Trophoblast cell (in vitro differentiated cells and primary cell): ENCODE measurements at regions not wholly inside any gene's neighbourhood (a gene's known extent, or its start where the extent isn't known, plus 50 kb on each side); places are given as distances from the start of the nearest gene placed in this dataset.

Experiments
- DNase-seq, 2 donors: peaks; one replicate each; pipeline ENCODE4 v3.0.0-alpha.2; 2016
- H2AFZ ChIP-seq: 2 replicates; pipeline ENCODE4 v1.6.1; 2013; ENCODE audit warnings: low read length, moderate library complexity, mild to moderate bottlenecking; ENCODE audit not compliant: insufficient read depth, poor library complexity
- H2AK5ac ChIP-seq: 2 replicates; pipeline ENCODE4 v1.6.1; 2013; ENCODE audit warnings: mild to moderate bottlenecking, low read length
- H2BK120ac ChIP-seq: 2 replicates; pipeline ENCODE4 v1.6.1; 2013; ENCODE audit warnings: low read length, mild to moderate bottlenecking, moderate library complexity; ENCODE audit not compliant: insufficient read depth, poor library complexity
- H2BK12ac ChIP-seq: 2 replicates; pipeline ENCODE4 v1.6.1; 2013; ENCODE audit warnings: mild to moderate bottlenecking, low read length, moderate library complexity
- H2BK5ac ChIP-seq: 2 replicates; pipeline ENCODE4 v1.6.1; 2013; ENCODE audit warnings: low read length, low read depth, moderate library complexity, mild to moderate bottlenecking; ENCODE audit not compliant: poor library complexity
- H3K14ac ChIP-seq: 2 replicates; pipeline ENCODE4 v1.6.1; 2013; ENCODE audit warnings: mild to moderate bottlenecking, low read length
- H3K18ac ChIP-seq: 2 replicates; pipeline ENCODE4 v1.6.1; 2013; ENCODE audit warnings: mild to moderate bottlenecking, low read length
- H3K23ac ChIP-seq: 2 replicates; pipeline ENCODE4 v1.6.1; 2013; ENCODE audit warnings: low read length
- H3K27ac ChIP-seq: 2 replicates; pipeline ENCODE4 v1.5.1; 2013; ENCODE audit warnings: low read depth, mild to moderate bottlenecking, inconsistent platforms, low read length, moderate library complexity
- H3K27me3 ChIP-seq: 2 replicates; pipeline ENCODE4 v1.6.1; 2013; ENCODE audit warnings: inconsistent platforms, mild to moderate bottlenecking, low read length, moderate library complexity; ENCODE audit not compliant: insufficient read depth
- H3K36me3 ChIP-seq, 2 experiments: 1 replicate in 1 of 2; 2 replicates in 1 of 2; pipeline ENCODE4 v1.6.1; 2013; ENCODE audit warnings: low read length in 2 of 2, mild to moderate bottlenecking in 2 of 2, moderate library complexity in 1 of 2; ENCODE audit not compliant: insufficient read depth in 2 of 2, control insufficient read depth in 1 of 2
- H3K4ac ChIP-seq: 2 replicates; pipeline ENCODE4 v1.6.1; 2013; ENCODE audit warnings: low read depth, mild to moderate bottlenecking, low read length, moderate library complexity
- H3K4me1 ChIP-seq, 2 experiments: 1 replicate in 1 of 2; 2 replicates in 1 of 2; pipeline ENCODE4 v1.6.1; 2013; ENCODE audit warnings: low read length in 2 of 2, mild to moderate bottlenecking in 2 of 2, moderate library complexity in 1 of 2; ENCODE audit not compliant: insufficient read depth in 2 of 2, control insufficient read depth in 1 of 2
- H3K4me2 ChIP-seq: 2 replicates; pipeline ENCODE4 v1.6.1; 2013; ENCODE audit warnings: inconsistent platforms, mild to moderate bottlenecking, low read length, moderate library complexity
- H3K4me3 ChIP-seq: 2 replicates; pipeline ENCODE4 v1.5.1; 2013; ENCODE audit warnings: mild to moderate bottlenecking, low read depth, low read length, inconsistent platforms
- H3K79me1 ChIP-seq: one replicate; pipeline ENCODE4 v1.6.1; 2013; ENCODE audit warnings: low read length
- H3K79me2 ChIP-seq: 2 replicates; pipeline ENCODE4 v1.6.1; 2013; ENCODE audit warnings: low read length, mild to moderate bottlenecking; ENCODE audit not compliant: control insufficient read depth, insufficient read depth, poor library complexity
- H3K9ac ChIP-seq: 2 replicates; pipeline ENCODE4 v1.6.1; 2013; ENCODE audit warnings: mild to moderate bottlenecking, low read length
- H3K9me3 ChIP-seq: 2 replicates; pipeline ENCODE4 v1.6.1; 2013; ENCODE audit warnings: low read depth, mild to moderate bottlenecking, control low read depth, inconsistent platforms, low read length; ENCODE audit not compliant: insufficient read depth
- H4K12ac ChIP-seq: 2 replicates; pipeline ENCODE4 v1.6.1; 2013; ENCODE audit warnings: low read depth, mild to moderate bottlenecking, low read length, moderate library complexity
- H4K8ac ChIP-seq: 2 replicates; pipeline ENCODE4 v1.6.1; 2013; ENCODE audit warnings: low read depth, mild to moderate bottlenecking, low read length, moderate library complexity
- H4K91ac ChIP-seq: one replicate; pipeline ENCODE4 v1.6.1; 2013; ENCODE audit warnings: low read depth, mild to moderate bottlenecking, low read length, moderate library complexity
- WGBS: extraction: QIAGEN DNeasy Blood & Tissue Kit; methylation state at CpG from one replicate; pipeline ENCODE4 v1.1.7; 2013; ENCODE audit warnings: missing lambda C conversion rate; ENCODE audit not compliant: insufficient read length, insufficient coverage; ENCODE audit errors: extremely low coverage; 5-methylcytosine and 5-hydroxymethylcytosine counted together

DNA sequence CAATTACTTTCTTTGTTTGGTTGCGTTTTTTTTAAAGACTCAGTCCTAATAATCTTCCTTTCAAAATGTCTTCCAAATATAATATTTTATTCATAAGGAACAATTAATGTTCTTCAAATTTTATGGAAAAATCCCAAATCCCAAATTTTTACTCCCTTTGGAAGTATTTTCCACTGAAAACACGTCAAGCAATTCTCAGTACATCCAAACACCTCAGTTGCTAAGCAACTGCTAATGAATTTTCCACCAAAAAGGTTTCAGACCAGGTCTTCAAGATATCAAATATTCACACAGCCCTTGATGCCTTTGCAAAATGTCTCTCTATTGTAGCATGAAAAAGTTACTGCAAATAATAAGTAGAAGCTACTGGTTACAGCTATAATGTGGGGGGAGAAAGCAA, 140.1 kb downstream of the DSEL start:
- no peak overlapping the region for H4K12ac ChIP-seq
- WGBS, result no CpG with 5 or more reads among the region's 2 CpGs
- H4K91ac ChIP-seq, result no peak overlapping the region
- H3K14ac ChIP-seq, result no peak overlapping the region
- no peak overlapping the region for H3K18ac ChIP-seq
- H2AK5ac ChIP-seq, result no peak overlapping the region
- H2BK5ac ChIP-seq, result no peak overlapping the region
- no peak overlapping the region for H3K9ac ChIP-seq
- no peak overlapping the region for H2AFZ ChIP-seq
- no peak overlapping the region for H4K8ac ChIP-seq
- no peaks in the 10 kb centered on the region for H3K79me1 ChIP-seq
- no peak overlapping the region for H3K4me2 ChIP-seq
- no peaks in the 10 kb centered on the region for H3K27me3 ChIP-seq
- H3K4ac ChIP-seq, result no peak overlapping the region
- H3K36me3 ChIP-seq, result no peaks in the 10 kb centered on the region
- no peak overlapping the region for H3K23ac ChIP-seq
- no peak for DNase-seq
- no peak overlapping the region for H2BK120ac ChIP-seq
- no peak overlapping the region for H2BK12ac ChIP-seq
- peaks cover 0 to 3% of the 10 kb centered on the region in 2 experiments for H3K4me1 ChIP-seq
- no peaks in the 10 kb centered on the region for H3K9me3 ChIP-seq
- H3K4me3 ChIP-seq, result no peak overlapping the region
- H3K79me2 ChIP-seq, result no peaks in the 10 kb centered on the region
- H3K27ac ChIP-seq, result no peak overlapping the region

DNA sequence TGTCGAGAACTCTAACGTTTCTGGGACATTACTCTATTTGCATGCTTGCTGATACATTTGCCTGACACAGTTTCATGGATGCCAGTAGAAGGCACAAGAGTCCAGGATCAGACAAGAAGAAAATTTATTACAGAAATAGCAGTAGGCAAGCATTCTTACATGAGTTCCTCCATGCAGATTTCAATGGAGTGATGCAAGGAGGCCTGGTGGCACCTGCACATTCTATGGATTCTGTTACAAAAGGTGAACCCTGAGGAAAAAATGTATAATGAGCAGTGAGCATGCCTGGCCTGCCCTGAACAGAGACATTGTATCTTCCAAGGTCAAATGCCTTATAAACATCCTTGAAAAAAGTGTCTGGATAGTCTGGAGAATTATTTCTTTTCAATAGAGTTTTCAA, 142.9 kb downstream of the DSEL start:
- H3K4me3 ChIP-seq, result no peak overlapping the region
- H3K23ac ChIP-seq, result no peak overlapping the region
- WGBS, result no CpG with 5 or more reads among the region's 2 CpGs
- no peaks in the 10 kb centered on the region for H3K9me3 ChIP-seq
- H2BK12ac ChIP-seq, result no peak overlapping the region
- peak; percentile 89 to 91 for DNase-seq
- H3K27me3 ChIP-seq, result no peaks in the 10 kb centered on the region
- H4K91ac ChIP-seq, result no peak overlapping the region
- no peaks in the 10 kb centered on the region for H3K4me1 ChIP-seq
- no peak overlapping the region for H4K12ac ChIP-seq
- no peaks in the 10 kb centered on the region for H3K79me2 ChIP-seq
- no peaks in the 10 kb centered on the region for H3K36me3 ChIP-seq
- no peak overlapping the region for H4K8ac ChIP-seq
- no peak overlapping the region for H3K4me2 ChIP-seq
- no peak overlapping the region for H2AFZ ChIP-seq
- no peak overlapping the region for H2BK120ac ChIP-seq
- no peak overlapping the region for H3K18ac ChIP-seq
- H3K79me1 ChIP-seq, result no peaks in the 10 kb centered on the region
- no peak overlapping the region for H2BK5ac ChIP-seq
- H3K14ac ChIP-seq, result no peak overlapping the region
- no peak overlapping the region for H2AK5ac ChIP-seq
- H3K27ac ChIP-seq, result no peak overlapping the region
- no peak overlapping the region for H3K9ac ChIP-seq
- H3K4ac ChIP-seq, result no peak overlapping the region

DNA sequence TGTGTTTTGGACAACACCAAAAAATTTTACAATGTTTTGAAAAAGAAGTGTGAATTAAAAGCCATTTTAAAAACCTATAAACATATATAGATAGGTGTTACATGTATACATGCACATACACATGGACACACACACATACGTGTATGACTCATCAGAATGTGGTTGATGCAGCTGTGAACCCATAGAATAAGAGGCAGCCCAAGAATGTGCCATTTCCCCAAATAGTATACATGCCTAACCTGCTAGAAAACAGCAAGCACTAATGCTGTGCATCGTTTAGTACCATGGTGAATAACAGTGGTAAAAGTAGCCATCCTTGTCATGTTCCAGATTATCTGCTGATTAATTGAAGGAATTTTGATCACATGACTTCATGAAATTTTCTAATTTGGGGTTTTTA, 149.0 kb downstream of the DSEL start:
- DNase-seq, result peak; percentile 23 to 73
- no peak overlapping the region for H4K8ac ChIP-seq
- H2BK120ac ChIP-seq, result no peak overlapping the region
- H3K79me1 ChIP-seq, result no peaks in the 10 kb centered on the region
- no peak overlapping the region for H4K12ac ChIP-seq
- H4K91ac ChIP-seq, result no peak overlapping the region
- H3K27ac ChIP-seq, result no peak overlapping the region
- H3K9ac ChIP-seq, result no peak overlapping the region
- no peak overlapping the region for H3K4me2 ChIP-seq
- no peak overlapping the region for H3K4me3 ChIP-seq
- no peak overlapping the region for H3K18ac ChIP-seq
- peaks cover 0 to 2% of the 10 kb centered on the region in 2 experiments for H3K4me1 ChIP-seq
- H3K14ac ChIP-seq, result no peak overlapping the region
- no peaks in the 10 kb centered on the region for H3K79me2 ChIP-seq
- no peaks in the 10 kb centered on the region for H3K9me3 ChIP-seq
- no peak overlapping the region for H2AK5ac ChIP-seq
- no peak overlapping the region for H2BK12ac ChIP-seq
- H2AFZ ChIP-seq, result no peak overlapping the region
- no CpG with 5 or more reads among the region's 2 CpGs for WGBS
- H3K4ac ChIP-seq, result no peak overlapping the region
- no peak overlapping the region for H3K23ac ChIP-seq
- H3K36me3 ChIP-seq, result no peaks in the 10 kb centered on the region
- no peaks in the 10 kb centered on the region for H3K27me3 ChIP-seq
- no peak overlapping the region for H2BK5ac ChIP-seq

DNA sequence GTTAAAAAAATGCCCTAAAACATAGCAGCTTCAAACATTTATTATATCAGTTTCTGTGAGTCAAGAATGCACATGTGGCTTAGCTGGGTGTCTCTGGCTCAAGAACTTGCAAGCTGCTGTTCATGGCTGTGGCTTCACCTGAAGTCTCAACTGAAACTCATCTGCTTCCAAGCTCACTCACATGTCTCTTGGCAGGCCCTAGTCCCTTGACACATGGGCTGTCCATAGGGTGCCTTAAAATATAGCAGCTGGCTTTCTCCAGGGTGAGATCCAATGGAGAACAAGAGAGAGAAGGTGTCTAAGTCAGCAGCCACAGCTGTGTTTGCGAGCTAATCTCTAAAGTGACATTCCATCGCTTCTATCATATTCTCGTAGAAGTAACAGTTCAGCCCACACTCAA, 152.8 kb downstream of the DSEL start:
- Histone ChIP-seq H3K4me1 (peaks cover 0 to 2% of the 10 kb centered on the region in 2 experiments), H3K36me3 (no peaks in the 10 kb centered on the region), H3K18ac (no peak overlapping the region), H3K23ac (no peak overlapping the region), H3K9me3 (no peaks in the 10 kb centered on the region), H3K27me3 (no peaks in the 10 kb centered on the region), H3K27ac (no peak overlapping the region), H2AFZ (no peak overlapping the region), H3K79me2 (peaks cover 1% of the 10 kb centered on the region), H3K4ac (no peak overlapping the region), H2BK12ac (peak overlapping the region; percentile 44), H3K4me2 (no peak overlapping the region), H4K8ac (no peak overlapping the region), H3K79me1 (peaks cover 8% of the 10 kb centered on the region), H4K12ac (no peak overlapping the region), H2AK5ac (no peak overlapping the region), H4K91ac (peak overlapping the region; percentile 4), H3K4me3 (no peak overlapping the region), H3K9ac (peak overlapping the region; percentile 61), H3K14ac (no peak overlapping the region), H2BK5ac (no peak overlapping the region), H2BK120ac (peak overlapping the region; percentile 5)
- no peak for DNase-seq
- no CpG with 5 or more reads among the region's 3 CpGs for WGBS
